Suprapubic skin (tissue), 3 donors: ENCODE measurements at regions not wholly inside any gene's neighbourhood (a gene's known extent, or its start where the extent isn't known, plus 50 kb on each side); places are given as distances from the start of the nearest gene placed in this dataset.

ENCODE experiments used
- CTCF ChIP-seq, 2 donors: fragments of 200-600 bp in 1 of 2; fragments of 450-650 bp in 1 of 2; sonication (generic) in 1 of 2; IDR thresholded peaks; one replicate each; pipeline ENCODE4 v1.5.1; 2016 to 2019; ENCODE audit warnings: antibody characterized with exemption in 2 of 2, mild to moderate bottlenecking in 1 of 2, moderate library complexity in 1 of 2
- EP300 ChIP-seq: sonication (generic); formaldehyde crosslinking; IDR thresholded peaks from one replicate; pipeline ENCODE4 v1.6.1; 2017; ENCODE audit warnings: antibody characterized with exemption
- POLR2A ChIP-seq, 2 donors: fragments of 450-650 bp; IDR thresholded peaks; one replicate each; pipeline ENCODE4 v1.6.1; 2017; ENCODE audit warnings: antibody characterized with exemption in 2 of 2, mild to moderate bottlenecking in 2 of 2, moderate library complexity in 2 of 2

- TF ChIP-seq CTCF (IDR thresholded peaks at IDR 0.05) (no peak), POLR2A (IDR thresholded peaks at IDR 0.05) (no peak), EP300 (no peak)
Observed at GRCh38 chr12:93230326-93230720, 147.4 kb upstream of the NUDT4 start.
